Uterus (tissue), 2 donors: ENCODE measurements at regions not wholly inside any gene's neighbourhood (a gene's known extent, or its start where the extent isn't known, plus 50 kb on each side); places are given as distances from the start of the nearest gene placed in this dataset.

Source experiments
- POLR2A ChIP-seq, 2 donors: fragments of 450-650 bp; IDR thresholded peaks; one replicate each; pipeline ENCODE4 v1.6.1; 2016; ENCODE audit warnings: antibody characterized with exemption in 2 of 2, mild to moderate bottlenecking in 1 of 2, moderate library complexity in 1 of 2
- TF ChIP-seq, protein P1 (sequence below), 4 experiments: fragments of 200-600 bp in 2 of 4; fragments of 450-650 bp in 2 of 4; sonication (generic) in 2 of 4; IDR thresholded peaks; one replicate each; pipeline ENCODE4 v1.5.1; 2016 to 2019; ENCODE audit warnings: antibody characterized with exemption in 4 of 4, mild to moderate bottlenecking in 2 of 4, moderate library complexity in 1 of 4

DNA sequence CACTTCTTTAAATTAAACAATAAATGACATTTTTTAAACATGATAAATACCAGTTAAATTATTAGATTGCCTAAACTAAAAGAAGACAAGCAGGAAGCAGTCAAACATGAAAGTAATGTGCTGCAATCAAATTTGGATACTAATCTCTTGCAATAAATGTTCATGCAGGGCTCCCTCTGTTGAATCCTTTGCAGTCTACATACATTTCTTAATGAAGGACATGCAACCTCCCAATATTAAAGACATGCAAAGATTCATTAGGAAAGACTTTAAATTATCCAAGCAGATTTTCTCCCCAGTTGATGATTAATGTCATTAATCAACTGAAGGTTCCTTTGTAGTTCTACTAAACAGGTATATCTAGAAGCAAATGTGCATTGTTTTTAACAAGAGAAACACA lies 245.4 kb downstream of the ZIC4 start:
- TF ChIP-seq POLR2A (IDR thresholded peaks at IDR 0.05): no peak
- TF ChIP-seq, protein P1, sequence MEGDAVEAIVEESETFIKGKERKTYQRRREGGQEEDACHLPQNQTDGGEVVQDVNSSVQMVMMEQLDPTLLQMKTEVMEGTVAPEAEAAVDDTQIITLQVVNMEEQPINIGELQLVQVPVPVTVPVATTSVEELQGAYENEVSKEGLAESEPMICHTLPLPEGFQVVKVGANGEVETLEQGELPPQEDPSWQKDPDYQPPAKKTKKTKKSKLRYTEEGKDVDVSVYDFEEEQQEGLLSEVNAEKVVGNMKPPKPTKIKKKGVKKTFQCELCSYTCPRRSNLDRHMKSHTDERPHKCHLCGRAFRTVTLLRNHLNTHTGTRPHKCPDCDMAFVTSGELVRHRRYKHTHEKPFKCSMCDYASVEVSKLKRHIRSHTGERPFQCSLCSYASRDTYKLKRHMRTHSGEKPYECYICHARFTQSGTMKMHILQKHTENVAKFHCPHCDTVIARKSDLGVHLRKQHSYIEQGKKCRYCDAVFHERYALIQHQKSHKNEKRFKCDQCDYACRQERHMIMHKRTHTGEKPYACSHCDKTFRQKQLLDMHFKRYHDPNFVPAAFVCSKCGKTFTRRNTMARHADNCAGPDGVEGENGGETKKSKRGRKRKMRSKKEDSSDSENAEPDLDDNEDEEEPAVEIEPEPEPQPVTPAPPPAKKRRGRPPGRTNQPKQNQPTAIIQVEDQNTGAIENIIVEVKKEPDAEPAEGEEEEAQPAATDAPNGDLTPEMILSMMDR (IDR thresholded peaks at IDR 0.05): no peak
